Middle frontal gyrus (tissue), 1 donor: ENCODE measurements at regions not wholly inside any gene's neighbourhood (a gene's known extent, or its start where the extent isn't known, plus 50 kb on each side); places are given as distances from the start of the nearest gene placed in this dataset.

Experiments
- DNase-seq: peaks from one replicate; pipeline ENCODE4 v3.0.0-alpha.2; 2015; ENCODE audit warnings: low spot score; ENCODE audit errors: extremely low spot score

GRCh38 chr18:78403371-78403770 lies 576.2 kb upstream of the SALL3 start:
- no peak for DNase-seq

DNA sequence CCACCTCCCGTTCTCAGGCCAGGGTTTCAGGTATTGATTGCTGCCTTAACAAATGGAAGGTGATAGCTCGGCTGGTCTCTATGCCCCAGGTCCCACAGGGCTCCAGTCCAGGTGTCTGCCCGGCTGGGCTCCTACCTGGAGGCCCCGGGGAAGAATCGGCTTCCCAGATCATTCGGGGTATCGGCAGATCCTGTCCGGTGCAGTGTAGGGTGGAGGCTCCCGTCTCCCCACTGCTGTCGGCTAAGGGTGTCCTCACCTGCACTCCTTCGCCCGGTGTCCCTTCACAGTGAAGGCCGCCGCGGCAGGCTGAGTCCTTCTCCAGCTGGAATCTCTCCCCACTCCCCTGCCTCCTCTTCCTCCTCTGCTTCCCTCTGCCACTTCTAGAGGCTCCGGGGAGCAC lies 573.9 kb upstream of the SALL3 start:
- DNase-seq: no peak

GRCh38 chr18:78406743-78407465 lies 572.7 kb upstream of the SALL3 start:
- DNase-seq: no peak

DNA sequence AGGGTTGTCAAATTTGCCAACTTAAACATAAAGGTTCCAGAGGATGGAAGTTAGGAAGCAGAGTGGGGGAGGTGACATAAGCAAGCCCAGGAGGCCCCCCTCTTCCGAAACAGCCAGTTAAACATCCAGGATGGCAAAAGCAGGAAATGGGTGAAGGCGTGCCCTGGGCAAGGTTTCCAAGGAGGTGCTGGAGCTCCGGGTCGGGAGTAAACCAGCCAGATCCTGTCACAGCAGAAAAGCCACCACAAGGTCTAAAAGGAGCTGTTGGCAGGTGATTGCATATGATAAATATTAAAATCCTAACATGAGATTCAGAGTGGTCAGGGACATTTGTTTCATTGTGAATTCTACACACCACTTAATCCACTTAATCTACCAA lies 572.2 kb upstream of the SALL3 start:
- DNase-seq: no peak

GRCh38 chr18:78408623-78409022 lies 571.0 kb upstream of the SALL3 start:
- no peak for DNase-seq

DNA sequence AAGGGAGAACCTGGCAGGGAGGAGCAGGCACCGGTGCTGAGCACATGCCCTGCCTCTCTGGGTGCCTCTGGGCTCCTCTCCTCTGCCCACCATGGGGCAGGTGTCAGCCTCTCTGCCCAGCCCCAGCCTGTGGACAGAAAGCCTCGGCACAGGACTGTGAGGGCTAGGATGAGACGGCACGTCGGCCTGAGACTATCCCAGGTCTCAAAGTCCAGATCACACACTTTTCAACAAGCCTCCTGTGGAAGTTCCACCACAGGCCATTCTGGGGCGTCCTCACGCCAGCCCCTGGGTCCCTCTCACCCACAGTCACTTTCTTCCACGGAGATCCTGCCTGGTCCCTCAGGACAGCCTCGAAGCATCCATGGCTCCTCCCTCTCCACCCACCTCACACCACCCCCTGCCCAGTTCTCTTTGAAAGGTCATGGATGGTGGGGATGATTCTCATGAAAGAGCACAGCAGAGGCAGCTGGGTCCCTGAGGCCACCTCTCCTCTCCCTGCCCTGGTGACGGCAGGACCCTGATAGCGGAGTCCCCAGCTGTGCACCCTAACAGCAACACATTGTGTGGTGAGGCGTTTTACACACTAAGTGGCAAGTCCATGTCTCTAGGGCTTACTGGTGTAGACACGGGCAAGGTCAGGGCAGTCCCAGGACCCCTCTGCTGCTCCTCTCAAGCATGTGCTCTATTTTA lies 569.4 kb upstream of the SALL3 start:
- no peak for DNase-seq

DNA sequence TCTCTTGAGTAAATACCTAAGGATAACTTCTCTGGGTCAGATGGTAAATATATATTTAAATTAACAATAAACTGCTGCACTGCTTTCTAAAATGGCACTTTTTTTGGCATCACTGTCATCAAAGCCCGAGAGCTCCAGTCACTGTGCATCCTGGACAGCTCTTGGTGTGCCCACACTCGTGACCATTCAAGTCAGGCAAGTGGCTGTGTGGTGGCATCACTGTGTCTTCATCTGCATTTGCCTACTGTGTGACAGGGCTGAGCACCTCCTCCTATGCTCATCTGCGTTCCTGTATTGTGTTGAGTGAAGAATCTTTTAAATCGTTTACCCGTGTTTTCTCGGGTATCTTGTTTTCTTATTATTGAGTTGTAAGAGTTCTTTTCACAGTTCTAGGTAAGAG lies 568.1 kb upstream of the SALL3 start:
- DNase-seq: no peak

- no peak for DNase-seq
Observed at GRCh38 chr18:78414302-78414701, 565.3 kb upstream of the SALL3 start.

- no peak for DNase-seq
Observed at GRCh38 chr18:78416853-78417252, 562.8 kb upstream of the SALL3 start.

DNA sequence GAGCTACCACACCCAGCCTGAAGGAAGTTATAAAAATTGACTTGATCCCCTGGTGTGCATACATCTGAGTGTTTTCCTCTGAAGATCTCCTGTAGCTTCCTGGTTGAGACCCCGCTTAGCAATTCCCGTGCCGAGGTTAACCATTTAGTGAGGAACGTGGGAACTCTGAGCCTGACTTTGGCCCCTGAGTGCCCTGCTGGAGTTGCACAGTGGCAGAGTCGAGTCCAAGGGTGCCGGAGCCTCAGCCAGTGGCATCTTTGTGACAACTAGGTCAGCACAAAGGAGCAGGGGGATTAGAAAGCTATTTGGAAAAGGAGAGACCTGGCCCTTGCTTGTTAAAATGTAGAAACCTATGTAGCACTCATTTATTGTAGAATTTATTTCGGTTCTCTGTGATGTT lies 561.2 kb upstream of the SALL3 start:
- no peak for DNase-seq

- DNase-seq: no peak
Observed at GRCh38 chr18:78419171-78419570, 560.4 kb upstream of the SALL3 start.

DNA sequence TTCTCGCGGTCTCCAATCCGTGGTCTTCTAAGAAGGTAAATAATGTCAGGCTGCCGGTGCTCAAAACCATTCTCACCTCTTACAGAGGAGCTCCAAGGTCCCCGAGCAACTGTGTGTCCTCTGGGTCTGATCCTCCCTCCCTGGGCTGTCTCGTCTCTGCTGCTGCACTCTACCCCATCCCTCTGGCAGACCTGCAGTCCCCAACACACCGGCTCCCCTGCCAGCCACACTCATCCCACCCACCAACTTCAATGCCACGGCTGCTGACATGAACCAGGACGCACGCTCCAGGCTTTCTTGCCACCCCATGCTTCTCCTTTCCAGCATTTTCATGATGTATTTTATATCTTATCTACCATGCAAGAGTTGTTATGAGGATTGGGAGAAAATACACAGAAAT lies 559.5 kb upstream of the SALL3 start:
- DNase-seq: no peak

DNA sequence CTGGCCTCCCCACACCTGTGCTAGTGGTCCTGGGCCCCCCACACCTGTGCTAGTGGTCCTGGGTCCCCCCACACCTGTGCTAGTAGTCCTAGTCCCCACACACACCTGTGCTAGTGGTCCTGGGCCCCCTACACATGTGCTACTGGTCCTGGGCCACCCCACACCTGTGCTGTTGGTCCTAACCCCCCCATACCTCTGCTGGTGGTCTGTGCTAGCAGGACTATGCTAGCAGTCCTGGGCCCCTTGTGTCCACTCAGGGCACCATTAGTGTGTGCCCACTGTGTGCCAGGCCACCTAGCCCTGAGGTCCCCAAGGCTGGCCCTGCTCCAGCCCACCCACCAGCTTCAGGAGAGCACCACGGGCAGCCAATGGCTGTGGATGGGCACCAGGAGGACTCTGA lies 558.2 kb upstream of the SALL3 start:
- DNase-seq: no peak

DNA sequence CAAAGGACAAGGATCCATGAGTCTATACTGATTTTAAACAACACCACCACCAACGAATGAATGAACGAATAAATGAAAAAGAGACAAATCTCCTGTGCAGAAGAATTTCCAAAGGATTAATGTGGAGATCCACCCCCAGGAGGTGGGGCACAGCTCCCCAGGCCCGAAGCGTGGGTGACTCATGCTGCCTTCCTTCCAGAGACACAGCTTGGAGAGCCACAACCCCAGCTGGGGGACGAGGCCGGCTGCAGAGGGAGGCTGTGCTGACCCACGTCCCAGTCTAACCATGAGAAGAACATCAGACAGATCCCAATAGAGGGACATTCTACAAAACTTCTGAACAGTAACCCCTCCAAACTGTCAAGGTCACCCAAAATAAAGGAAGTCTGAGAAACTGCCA lies 557.3 kb upstream of the SALL3 start:
- no peak for DNase-seq

GRCh38 chr18:78423811-78424210 lies 555.8 kb upstream of the SALL3 start:
- DNase-seq: no peak

GRCh38 chr18:78424403-78425018 lies 555.1 kb upstream of the SALL3 start:
- no peak for DNase-seq

- DNase-seq: no peak
Observed at GRCh38 chr18:78425019-78425412, 554.6 kb upstream of the SALL3 start.

- DNase-seq: no peak
Observed at GRCh38 chr18:78427081-78427480, 552.5 kb upstream of the SALL3 start.

- no peak for DNase-seq
Observed at GRCh38 chr18:78429127-78430108, 550.2 kb upstream of the SALL3 start.

GRCh38 chr18:78430131-78430758 lies 549.4 kb upstream of the SALL3 start:
- no peak for DNase-seq

DNA sequence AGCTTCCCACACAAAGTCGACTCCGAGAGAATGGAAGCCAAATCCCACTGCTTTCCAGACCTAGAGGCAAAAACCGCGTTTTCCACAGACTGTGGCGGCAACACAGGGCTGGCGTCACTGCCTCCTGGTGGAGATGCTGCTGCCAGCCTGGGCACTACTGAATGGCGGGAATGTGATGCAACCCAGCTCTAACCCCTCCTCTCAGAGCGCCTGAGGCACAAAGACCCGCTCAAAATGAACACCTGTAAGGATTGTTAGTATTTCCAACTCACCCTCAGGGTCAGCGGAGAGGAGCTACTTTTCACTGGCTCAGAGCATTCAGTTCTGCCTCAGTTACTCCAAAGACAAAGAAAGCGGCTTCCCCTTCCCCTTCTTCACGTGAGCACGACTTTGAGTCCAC lies 548.0 kb upstream of the SALL3 start:
- DNase-seq: no peak
